Stimulated activated naive CD8-positive, alpha-beta T cell treated with anti-CD3 and anti-CD28 coated beads, Interleukin-15, amount 100 ng/mL, for 72 hours (primary cell): ENCODE measurements at regions not wholly inside any gene's neighbourhood (a gene's known extent, or its start where the extent isn't known, plus 50 kb on each side); places are given as distances from the start of the nearest gene placed in this dataset.
"Not testable (repeated sequence)": the region's sequence is repeated elsewhere in the genome, so short reads cannot be mapped to it uniquely, and the experiment has no call there.

Source experiments
- ATAC-seq: fragments of 150-1000 bp; cut with Tn5 transposase; 2 replicates; pipeline ENCODE4 v1.10.0; 2021; ENCODE audit warnings: mild to moderate bottlenecking, moderate library complexity
- DNase-seq, 2 donors: peaks; one replicate each; pipeline ENCODE4 v3.0.0; 2021 to 2022
- H3K27ac Mint-ChIP-seq, 2 donors: one replicate each; pipeline ENCODE4 v1.8.0; 2022; ENCODE audit warnings: mild to moderate bottlenecking in 2 of 2, mixed read lengths in 2 of 2, moderate library complexity in 2 of 2
- H3K27me3 Mint-ChIP-seq: one replicate; pipeline ENCODE4 v1.8.0; 2022; ENCODE audit warnings: mixed read lengths
- H3K4me1 Mint-ChIP-seq: one replicate; pipeline ENCODE4 v1.8.0; 2022; ENCODE audit warnings: mild to moderate bottlenecking, mixed read lengths
- H3K4me3 Mint-ChIP-seq, 2 donors: one replicate each; pipeline ENCODE4 v1.8.0; 2022; ENCODE audit warnings: mild to moderate bottlenecking in 2 of 2, mixed read lengths in 2 of 2, moderate library complexity in 1 of 2
- H3K9me3 Mint-ChIP-seq, 2 donors: one replicate each; pipeline ENCODE4 v1.8.0; 2022; ENCODE audit warnings: mixed read lengths in 2 of 2

GRCh38 chr10:64571056-64571455 is 1049.9 kb downstream of the REEP3 start:
- Mint-ChIP-seq H3K4me1 (no peaks in the 10 kb centered on the region), H3K9me3 (peaks cover 8 to 20% of the 10 kb centered on the region in 2 donors), H3K4me3 (no peak overlapping the region), H3K27me3 (no peaks in the 10 kb centered on the region), H3K27ac (no peak overlapping the region)
- DNase-seq (no peak), ATAC-seq (peak; percentile 48)

GRCh38 chr10:64573623-64574325 is 1052.6 kb downstream of the REEP3 start:
- DNase-seq (no peak), ATAC-seq (no peak)
- H3K4me1 Mint-ChIP-seq = no peaks in the 10 kb centered on the region
- no peaks in the 10 kb centered on the region for H3K27me3 Mint-ChIP-seq
- H3K4me3 Mint-ChIP-seq = no peak overlapping the region
- peaks cover 0 to 15% of the 10 kb centered on the region in 2 donors for H3K9me3 Mint-ChIP-seq
- H3K27ac Mint-ChIP-seq = no peak overlapping the region

- no peaks in the 10 kb centered on the region for H3K27me3 Mint-ChIP-seq
- H3K4me1 Mint-ChIP-seq = no peaks in the 10 kb centered on the region
- H3K4me3 Mint-ChIP-seq = no peak overlapping the region
- H3K27ac Mint-ChIP-seq = no peak overlapping the region
- peaks cover 1 to 15% of the 10 kb centered on the region in 2 donors for H3K9me3 Mint-ChIP-seq
- DNase-seq = no peak
- no peak for ATAC-seq
Observed at GRCh38 chr10:64574371-64574770, 1053.2 kb downstream of the REEP3 start.

- H3K4me3 Mint-ChIP-seq = no peak overlapping the region
- H3K27ac Mint-ChIP-seq = no peak overlapping the region
- no peaks in the 10 kb centered on the region for H3K4me1 Mint-ChIP-seq
- peaks cover 9 to 10% of the 10 kb centered on the region in 2 donors for H3K9me3 Mint-ChIP-seq
- ATAC-seq = no peak
- DNase-seq = no peak
- no peaks in the 10 kb centered on the region for H3K27me3 Mint-ChIP-seq
Observed at GRCh38 chr10:64576497-64576896, 1055.3 kb downstream of the REEP3 start.

- DNase-seq, H3K4me3 Mint-ChIP-seq, ATAC-seq, H3K27ac Mint-ChIP-seq, H3K27me3 Mint-ChIP-seq, H3K4me1 Mint-ChIP-seq: not testable (repeated sequence)
- H3K9me3 Mint-ChIP-seq = peaks cover 16 to 18% of the 10 kb centered on the region in 2 donors
Observed at GRCh38 chr10:64578757-64579156, 1057.6 kb downstream of the REEP3 start.

GRCh38 chr10:64586934-64587503 is 1065.8 kb downstream of the REEP3 start:
- H3K4me1 Mint-ChIP-seq = no peaks in the 10 kb centered on the region
- no peak for ATAC-seq
- no peaks in the 10 kb centered on the region for H3K27me3 Mint-ChIP-seq
- no peak overlapping the region for H3K4me3 Mint-ChIP-seq
- DNase-seq = no peak
- peaks cover 11 to 21% of the 10 kb centered on the region in 2 donors for H3K9me3 Mint-ChIP-seq
- H3K27ac Mint-ChIP-seq = no peak overlapping the region

GRCh38 chr10:64594072-64594471 is 1072.9 kb downstream of the REEP3 start:
- no peaks in the 10 kb centered on the region for H3K27me3 Mint-ChIP-seq
- DNase-seq = no peak
- H3K9me3 Mint-ChIP-seq = peaks cover 0 to 5% of the 10 kb centered on the region in 2 donors
- no peaks in the 10 kb centered on the region for H3K4me1 Mint-ChIP-seq
- no peak overlapping the region for H3K27ac Mint-ChIP-seq
- no peak for ATAC-seq
- no peak overlapping the region for H3K4me3 Mint-ChIP-seq

GRCh38 chr10:64598600-64598999 is 1077.4 kb downstream of the REEP3 start:
- ATAC-seq = no peak
- H3K27me3 Mint-ChIP-seq = no peaks in the 10 kb centered on the region
- H3K4me1 Mint-ChIP-seq = no peaks in the 10 kb centered on the region
- H3K27ac Mint-ChIP-seq = no peak overlapping the region
- DNase-seq = no peak
- H3K4me3 Mint-ChIP-seq = no peak overlapping the region
- H3K9me3 Mint-ChIP-seq = peaks cover 0 to under 1% of the 10 kb centered on the region in 2 donors

GRCh38 chr10:64601298-64601697 is 1080.1 kb downstream of the REEP3 start:
- no peak for DNase-seq
- Mint-ChIP-seq H3K4me3 (no peak overlapping the region), H3K27ac (no peak overlapping the region), H3K9me3 (peaks cover 0 to 4% of the 10 kb centered on the region in 2 donors), H3K27me3 (no peaks in the 10 kb centered on the region), H3K4me1 (no peaks in the 10 kb centered on the region)
- ATAC-seq = no peak

- Mint-ChIP-seq H3K9me3 (peaks cover 0 to 7% of the 10 kb centered on the region in 2 donors), H3K27ac (no peak overlapping the region), H3K27me3 (no peaks in the 10 kb centered on the region), H3K4me3 (no peak overlapping the region), H3K4me1 (no peaks in the 10 kb centered on the region)
- DNase-seq (no peak), ATAC-seq (no peak)
Observed at GRCh38 chr10:64617085-64617484, 1095.9 kb downstream of the REEP3 start.

GRCh38 chr10:64619102-64619501 is 1097.9 kb downstream of the REEP3 start:
- no peak for DNase-seq
- Mint-ChIP-seq H3K27ac (no peak overlapping the region), H3K4me3 (no peak overlapping the region), H3K9me3 (peaks cover 0 to 7% of the 10 kb centered on the region in 2 donors), H3K4me1 (no peaks in the 10 kb centered on the region), H3K27me3 (no peaks in the 10 kb centered on the region)
- ATAC-seq = no peak

GRCh38 chr10:64626924-64627323 is 1105.7 kb downstream of the REEP3 start:
- DNase-seq (no peak), ATAC-seq (no peak)
- Mint-ChIP-seq H3K4me3 (no peak overlapping the region), H3K9me3 (peaks cover 0 to 6% of the 10 kb centered on the region in 2 donors), H3K27ac (no peak overlapping the region), H3K4me1 (no peaks in the 10 kb centered on the region), H3K27me3 (no peaks in the 10 kb centered on the region)

- H3K9me3 Mint-ChIP-seq = peaks cover 0 to 6% of the 10 kb centered on the region in 2 donors
- no peaks in the 10 kb centered on the region for H3K27me3 Mint-ChIP-seq
- H3K4me1 Mint-ChIP-seq = no peaks in the 10 kb centered on the region
- no peak overlapping the region for H3K4me3 Mint-ChIP-seq
- ATAC-seq (no peak), DNase-seq (no peak)
- H3K27ac Mint-ChIP-seq = no peak overlapping the region
Observed at GRCh38 chr10:64630534-64630933, 1109.3 kb downstream of the REEP3 start.

GRCh38 chr10:64635906-64636305 is 1114.7 kb downstream of the REEP3 start:
- no peak overlapping the region for H3K27ac Mint-ChIP-seq

GRCh38 chr10:64636461-64636860 is 1115.3 kb downstream of the REEP3 start:
- Mint-ChIP-seq H3K27me3 (no peaks in the 10 kb centered on the region), H3K9me3 (no peaks in the 10 kb centered on the region), H3K4me1 (no peaks in the 10 kb centered on the region), H3K27ac (no peak overlapping the region), H3K4me3 (no peak overlapping the region)
- DNase-seq (no peak), ATAC-seq (no peak)

More at GRCh38 chr10:64635906-64636305, 1114.7 kb downstream of the REEP3 start:
- ATAC-seq (no peak), DNase-seq (no peak)
- Mint-ChIP-seq H3K9me3 (no peaks in the 10 kb centered on the region), H3K27me3 (no peaks in the 10 kb centered on the region), H3K4me3 (no peak overlapping the region), H3K4me1 (no peaks in the 10 kb centered on the region)

GRCh38 chr10:64637939-64638338 is 1116.7 kb downstream of the REEP3 start:
- Mint-ChIP-seq H3K9me3 (peaks cover 0 to 7% of the 10 kb centered on the region in 2 donors), H3K27ac (no peak overlapping the region), H3K4me3 (no peak overlapping the region), H3K27me3 (no peaks in the 10 kb centered on the region), H3K4me1 (no peaks in the 10 kb centered on the region)
- no peak for DNase-seq
- ATAC-seq = no peak
